ENCODE measurements at regions not wholly inside any gene's neighbourhood (a gene's known extent, or its start where the extent isn't known, plus 50 kb on each side); places are given as distances from the start of the nearest gene placed in this dataset.

DNA sequence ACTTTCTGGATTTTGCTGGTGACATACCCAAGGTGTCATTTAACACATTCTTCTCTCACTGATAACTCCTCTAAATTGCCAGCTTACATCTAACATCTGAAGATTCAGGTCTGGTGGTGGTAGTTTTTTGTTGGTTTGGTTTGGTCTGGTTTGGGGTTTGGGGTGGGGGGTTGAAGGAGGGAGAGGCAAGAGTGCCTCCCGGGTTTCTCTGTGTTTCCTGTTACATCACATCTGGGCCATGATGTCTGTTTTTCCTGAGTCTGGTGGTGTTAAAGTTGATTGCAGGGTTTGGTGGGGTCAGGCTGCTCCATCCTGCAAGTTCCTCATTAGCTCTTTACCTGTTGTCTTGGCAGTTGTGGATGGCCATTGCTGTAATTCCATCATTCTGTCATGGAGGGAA is 155.8 kb upstream of the UBL3 start:
- DNase-seq (ENCODE audit: extremely low read depth, low read depth), result no peak

DNA sequence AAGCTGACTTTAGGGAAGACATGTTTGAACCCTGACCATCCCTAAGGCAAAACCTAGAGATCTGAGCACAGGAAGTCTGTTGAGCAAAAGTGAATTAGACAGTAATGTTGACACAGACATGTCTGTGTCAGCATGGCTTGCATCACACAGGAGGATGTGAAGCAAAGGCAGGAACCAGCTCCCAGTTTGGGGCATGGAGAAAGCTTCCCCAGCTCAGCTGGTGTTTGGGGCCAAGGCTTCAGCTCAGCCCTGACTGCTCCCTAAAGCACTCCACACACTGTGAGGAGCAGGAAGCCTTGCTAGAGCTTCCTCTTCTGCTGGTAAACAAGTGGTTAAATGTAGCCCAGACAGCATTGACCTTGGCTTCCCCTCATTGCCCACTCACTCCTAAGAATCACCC is 153.8 kb upstream of the UBL3 start:
- DNase-seq (ENCODE audit: extremely low read depth, low read depth), result no peak

DNA sequence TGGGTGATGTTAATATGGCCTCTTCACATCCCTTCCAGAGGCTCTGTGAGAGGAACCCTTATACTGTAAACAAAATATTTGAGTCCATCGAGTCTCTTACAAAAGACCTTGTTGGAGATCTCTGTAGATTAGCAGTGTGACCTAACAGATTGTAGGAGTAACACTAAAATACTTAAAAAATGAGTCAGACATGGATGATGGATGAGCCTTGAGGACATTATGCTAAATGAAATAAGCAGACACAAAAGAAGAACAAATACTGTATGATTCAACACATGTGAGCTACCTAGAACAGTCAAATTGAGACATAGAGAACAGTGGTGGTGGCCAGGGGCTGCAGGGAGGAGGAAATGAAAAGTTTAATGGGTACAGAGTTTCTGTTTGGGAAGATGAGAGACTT is 152.2 kb upstream of the UBL3 start:
- no peak for DNase-seq (ENCODE audit: extremely low read depth, low read depth)

DNA sequence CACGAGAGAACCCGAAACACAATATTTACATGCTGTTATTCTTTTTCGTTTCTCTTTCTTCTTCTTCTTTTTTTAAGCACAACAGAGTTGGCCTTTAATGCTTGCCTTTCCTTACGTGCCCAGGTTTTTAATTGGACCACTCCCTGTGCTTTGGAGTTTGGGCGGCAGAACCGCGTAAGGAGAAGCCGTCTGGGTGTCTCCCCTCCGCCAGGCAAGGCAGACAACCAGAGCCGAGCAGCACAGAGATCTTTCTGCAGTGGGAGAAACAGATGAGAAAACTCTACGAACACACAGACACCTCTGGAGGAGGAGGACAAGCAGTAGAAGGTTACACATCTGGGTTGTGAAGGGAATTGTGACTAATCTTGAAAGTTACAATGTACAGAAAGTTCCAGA is 150.0 kb upstream of the UBL3 start:
- DNase-seq (ENCODE audit: extremely low read depth, low read depth), result no peak

DNA sequence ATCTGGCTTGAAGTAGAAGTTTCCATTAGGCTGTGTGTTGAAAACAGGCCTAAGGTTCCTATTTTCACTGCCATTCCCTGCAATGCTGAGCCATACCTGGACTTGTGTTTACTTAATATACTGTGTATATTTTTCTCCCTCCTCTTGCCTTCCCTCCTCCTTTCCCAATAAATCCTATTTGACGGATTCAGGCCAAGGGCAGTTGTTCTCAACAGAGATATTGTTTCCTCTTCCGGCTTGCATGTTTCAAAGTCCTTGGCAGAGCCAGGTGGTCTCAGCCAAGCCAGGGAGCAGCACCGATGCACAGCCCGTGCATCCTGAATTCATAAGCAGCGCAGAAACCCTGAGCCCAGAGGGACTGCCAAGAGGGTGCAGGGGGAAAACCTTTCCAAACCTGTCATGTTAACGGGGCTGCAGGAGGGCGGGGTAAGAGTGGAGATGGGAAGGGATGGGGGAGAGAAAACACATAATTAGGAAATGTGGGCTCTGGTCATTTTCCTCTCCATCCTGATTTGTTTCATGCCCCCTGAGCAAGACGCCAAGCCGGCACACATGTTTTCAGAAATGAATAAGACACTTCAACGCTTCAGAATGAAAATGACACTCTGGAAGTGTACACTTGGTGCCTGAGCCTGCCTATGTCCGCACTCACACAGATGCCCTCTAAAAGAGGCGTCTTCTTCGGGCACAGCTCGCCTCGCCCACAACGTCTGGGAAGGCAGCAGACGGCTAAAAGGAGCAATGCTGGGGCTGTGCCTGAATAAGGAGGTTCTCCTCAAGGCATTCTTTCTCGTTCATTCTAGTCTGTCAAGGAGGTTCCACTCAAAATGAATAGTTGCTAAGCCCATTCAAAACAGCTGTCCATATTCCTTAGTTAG is 149.3 kb upstream of the UBL3 start:
- DNase-seq (ENCODE audit: extremely low read depth, low read depth), result no peak

DNA sequence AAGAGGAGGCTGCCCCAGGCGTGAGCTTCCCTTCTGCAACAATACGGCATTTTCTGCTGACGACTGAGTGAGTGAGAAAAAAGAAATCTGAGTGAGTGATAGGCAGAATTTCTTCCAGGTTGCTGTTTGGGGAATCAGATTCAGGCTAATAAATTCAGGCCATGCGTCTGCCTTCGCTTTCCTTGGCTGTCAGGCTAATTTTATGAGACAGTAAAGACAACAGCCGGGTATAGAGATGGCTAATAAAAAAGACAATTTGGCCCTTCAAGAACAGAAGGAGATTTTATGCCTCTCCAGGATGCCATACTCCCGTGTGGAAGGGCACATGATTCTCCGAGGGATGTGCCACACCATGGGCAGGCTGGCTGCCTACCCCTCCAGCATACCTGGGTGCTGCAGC is 145.9 kb upstream of the UBL3 start:
- DNase-seq (ENCODE audit: extremely low read depth, low read depth), result no peak

DNA sequence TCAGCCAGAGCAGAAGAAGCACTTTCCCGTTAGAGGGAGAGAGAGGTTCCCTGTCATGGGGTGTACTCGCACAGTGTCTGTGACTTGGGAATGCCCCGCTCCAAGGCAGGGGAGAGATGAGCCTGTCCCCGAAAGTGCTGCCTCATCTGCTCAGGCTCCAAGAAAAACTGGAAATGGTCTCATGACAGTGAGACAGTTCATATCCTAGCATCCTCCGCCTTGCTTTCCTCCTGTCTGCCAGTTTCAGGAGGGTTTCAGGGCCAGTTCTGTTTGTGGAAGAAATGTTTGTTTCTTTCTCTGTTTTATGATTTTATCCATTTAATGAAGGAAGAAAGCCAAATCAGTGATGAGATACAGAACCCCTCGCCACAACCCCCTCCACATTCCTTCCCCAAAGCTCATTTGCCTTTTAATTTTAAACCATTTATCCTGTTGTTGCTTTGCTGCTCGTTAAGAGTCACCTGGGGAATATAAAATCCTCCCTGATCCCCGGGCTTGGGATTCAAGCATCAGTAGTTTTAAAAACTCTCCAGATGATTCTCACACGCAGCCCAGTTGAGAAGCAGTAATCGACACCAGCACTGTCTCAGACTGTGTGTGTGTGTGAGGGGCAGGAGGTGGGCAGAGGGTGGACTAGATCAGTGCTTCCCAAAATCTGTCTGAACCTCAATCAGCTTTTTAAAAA is 144.6 kb upstream of the UBL3 start:
- no peak for DNase-seq (ENCODE audit: extremely low read depth, low read depth)

DNA sequence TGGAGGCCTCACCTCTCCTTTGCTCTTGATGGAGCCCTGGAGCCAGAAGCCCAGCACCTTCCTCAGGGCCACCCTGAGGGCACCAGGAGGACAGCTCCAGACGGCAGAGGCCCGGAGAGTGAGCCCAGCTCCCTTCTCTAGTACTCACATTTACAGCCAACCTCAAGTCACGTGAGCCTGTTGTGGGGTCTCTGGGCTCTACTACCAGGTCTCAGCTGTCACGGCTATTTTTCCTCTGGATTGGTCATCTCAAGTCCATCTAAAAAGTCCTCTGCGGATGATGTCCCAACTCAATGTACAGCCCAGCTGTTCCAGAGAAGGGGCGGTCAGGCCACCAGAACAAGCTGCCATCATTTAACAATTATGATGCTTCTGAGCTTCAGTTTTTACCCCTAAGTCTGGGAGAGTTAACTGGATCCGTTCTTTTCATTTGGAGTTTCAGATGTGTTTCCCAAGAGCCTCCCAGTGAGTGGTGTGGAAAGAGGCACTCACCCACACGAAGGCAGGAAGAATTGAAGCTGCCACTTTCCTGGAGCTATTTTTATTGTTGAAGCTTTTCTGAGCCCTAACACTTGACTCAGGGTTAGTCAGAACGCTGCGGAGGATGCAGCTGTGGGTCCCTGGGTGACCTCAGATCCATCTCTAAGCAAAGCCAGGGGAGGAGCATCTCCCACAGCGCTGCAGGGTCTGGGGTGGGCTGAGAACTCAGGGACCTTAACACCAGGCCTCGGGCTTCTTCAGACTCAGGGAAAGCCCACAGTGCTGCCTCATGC is 143.5 kb upstream of the UBL3 start:
- no peak for DNase-seq (ENCODE audit: extremely low read depth, low read depth)

DNA sequence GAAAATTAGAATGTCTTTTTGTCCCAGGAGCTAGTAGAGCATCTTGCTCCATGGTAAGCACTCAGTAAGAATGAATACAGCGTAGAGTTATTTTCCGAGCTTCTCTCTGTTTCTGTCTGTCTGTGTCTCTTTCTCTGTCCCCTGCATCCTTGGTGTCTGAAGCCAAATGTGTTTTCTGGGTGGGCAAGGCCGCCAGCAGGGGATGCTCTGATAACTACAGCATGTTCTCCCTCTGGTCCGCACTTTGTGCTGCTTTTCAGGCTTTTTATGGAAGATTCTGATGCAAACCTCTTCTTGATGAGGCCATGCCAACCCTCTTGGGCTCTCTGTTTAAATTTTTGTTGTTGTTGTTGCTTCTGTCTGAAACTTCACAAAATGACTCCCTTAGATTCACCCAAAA is 142.8 kb upstream of the UBL3 start:
- no peak for DNase-seq (ENCODE audit: extremely low read depth, low read depth)

DNA sequence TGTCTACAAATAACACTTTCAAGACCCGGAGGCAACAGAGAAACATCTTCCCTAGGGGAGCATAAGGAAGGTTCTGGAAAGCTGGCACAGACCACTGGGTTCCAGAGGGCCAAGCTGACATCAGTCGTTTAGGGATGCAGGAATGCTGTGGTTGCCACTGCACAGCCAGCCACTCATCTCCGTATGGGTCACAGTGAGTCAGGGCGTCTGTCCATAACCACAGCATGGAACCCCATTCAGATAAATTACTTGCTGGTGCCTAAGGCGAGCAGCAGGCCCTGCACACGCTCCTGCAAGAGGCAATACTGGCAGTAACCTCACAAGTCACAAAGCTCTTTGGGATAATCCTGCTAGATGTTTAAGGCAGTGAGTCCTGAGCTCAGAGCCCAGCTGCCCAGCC is 140.9 kb upstream of the UBL3 start:
- DNase-seq (ENCODE audit: extremely low read depth, low read depth), result no peak

DNA sequence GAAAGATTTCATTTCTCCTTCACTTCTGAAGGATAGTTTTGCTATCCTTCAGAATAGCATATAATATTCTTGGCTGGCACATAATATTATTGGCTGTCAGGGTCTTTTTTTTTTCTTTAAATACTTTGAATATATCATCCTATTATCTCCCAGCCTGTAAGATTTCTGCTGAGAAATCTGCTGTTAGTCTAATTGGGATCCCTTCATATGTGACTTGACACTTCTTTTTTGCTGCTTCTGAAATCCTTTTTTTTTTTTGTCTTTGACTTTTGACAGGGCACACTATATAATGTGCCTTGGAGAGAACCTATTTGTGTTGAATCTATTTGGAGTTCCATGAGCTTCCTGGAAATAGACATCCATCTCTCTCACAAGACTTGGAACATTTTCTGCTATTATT is 136.9 kb upstream of the UBL3 start:
- DNase-seq (ENCODE audit: extremely low read depth, low read depth), result no peak

DNA sequence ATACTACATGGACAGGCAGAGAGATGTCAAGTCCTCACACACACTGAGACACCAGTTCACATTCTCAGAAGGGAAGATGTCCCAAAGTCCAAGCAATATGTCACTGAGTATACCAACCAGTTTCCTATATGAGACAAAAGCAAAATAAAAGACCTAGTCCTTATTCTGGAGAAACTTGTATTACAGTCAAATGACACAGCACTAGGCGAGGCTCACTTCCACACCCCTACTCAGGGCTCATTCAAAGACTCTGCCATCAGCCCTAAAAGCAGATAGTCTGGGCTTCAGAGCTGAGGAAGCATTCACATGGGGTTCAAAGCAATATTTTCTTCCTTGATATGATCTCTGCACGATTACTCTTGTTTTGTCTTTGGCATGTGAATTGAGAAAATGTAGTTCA is 129.9 kb upstream of the UBL3 start:
- DNase-seq (ENCODE audit: extremely low read depth, low read depth), result no peak

DNA sequence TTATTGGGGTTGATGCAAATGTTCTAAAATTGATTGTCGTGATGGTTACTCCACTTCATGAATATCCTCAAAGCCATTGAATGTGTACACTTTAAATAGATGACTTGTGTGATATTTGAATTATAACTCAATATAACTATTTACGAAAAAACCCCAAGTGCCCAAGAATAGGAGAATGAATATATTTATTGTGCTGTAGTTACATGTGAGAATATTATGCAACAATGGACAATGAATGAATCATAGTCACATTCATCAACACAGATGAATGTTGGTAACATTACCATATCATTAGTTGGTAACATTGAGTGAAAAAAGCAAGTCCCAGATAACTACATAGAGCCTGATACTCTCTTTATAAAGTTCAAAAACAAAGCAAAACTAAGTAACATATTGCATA is 127.8 kb upstream of the UBL3 start:
- no peak for DNase-seq (ENCODE audit: extremely low read depth, low read depth)

DNA sequence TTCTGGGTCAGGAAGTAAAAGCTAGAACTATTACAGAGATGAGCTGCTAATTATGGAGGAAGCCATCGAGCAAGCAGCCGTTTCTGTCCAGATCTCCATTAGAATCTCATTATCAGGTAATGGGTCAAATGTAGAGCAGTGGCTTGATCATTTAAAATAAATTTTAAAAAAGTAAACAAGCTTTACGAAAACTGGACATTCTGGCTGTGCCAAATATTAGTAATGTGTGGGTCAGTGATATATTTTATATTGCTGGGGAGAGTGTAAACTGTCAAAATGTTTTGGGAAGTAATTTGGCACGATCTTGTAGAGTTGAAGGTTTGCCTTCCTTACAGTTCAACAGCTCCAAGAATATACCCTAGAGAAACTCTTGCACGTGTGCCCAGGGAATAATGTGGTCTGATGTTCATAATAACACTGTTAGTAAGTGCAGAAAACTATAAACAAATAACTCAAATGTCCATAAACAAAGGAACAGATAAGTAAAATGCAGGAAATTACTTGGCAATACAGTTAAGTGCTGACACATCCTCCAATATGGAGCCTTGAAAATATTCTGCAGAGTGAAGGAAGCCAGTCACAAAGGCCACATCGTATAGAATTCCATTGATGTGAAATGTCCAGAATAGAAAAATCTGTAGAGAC is 127.2 kb upstream of the UBL3 start:
- no peak for DNase-seq (ENCODE audit: extremely low read depth, low read depth)

DNA sequence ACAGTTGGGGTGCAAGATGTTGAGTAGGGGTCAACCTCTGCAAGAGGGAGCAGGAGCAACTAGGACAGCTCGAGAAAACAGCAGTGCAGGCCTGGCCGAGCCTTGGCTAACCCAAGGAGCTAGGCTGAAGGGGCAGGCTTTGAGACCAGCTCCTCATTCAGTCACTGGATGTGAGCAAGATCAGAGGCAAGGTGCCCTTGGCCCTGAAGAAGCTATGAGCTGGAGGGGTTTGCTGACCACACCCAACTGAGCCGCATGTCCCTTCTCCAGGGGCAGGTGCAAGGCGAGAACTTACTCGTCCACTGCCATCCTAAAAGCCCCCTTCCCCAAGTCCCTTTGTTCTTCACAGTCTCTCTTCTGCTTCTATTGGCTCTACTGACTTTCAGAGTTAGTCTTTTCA is 126.1 kb upstream of the UBL3 start:
- no peak for DNase-seq (ENCODE audit: extremely low read depth, low read depth)

DNA sequence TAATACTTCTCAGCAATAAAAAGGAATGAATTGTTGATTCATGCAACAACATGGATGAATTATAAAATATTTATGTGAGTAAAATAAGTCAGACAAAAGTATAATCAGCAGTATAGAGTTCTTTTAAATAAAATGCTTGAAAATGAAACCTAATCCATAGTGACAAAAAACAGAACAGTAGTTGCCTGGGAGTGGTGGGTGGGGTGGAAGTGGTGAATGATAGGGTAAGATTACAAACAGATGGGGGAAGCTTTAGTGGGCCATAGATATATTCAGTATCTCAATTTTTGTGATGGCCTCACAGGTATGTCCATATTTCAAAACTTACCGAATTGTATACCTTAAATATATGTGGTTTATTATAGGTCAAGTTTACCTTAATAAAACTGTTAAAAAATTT is 124.9 kb upstream of the UBL3 start:
- DNase-seq (ENCODE audit: extremely low read depth, low read depth), result no peak

DNA sequence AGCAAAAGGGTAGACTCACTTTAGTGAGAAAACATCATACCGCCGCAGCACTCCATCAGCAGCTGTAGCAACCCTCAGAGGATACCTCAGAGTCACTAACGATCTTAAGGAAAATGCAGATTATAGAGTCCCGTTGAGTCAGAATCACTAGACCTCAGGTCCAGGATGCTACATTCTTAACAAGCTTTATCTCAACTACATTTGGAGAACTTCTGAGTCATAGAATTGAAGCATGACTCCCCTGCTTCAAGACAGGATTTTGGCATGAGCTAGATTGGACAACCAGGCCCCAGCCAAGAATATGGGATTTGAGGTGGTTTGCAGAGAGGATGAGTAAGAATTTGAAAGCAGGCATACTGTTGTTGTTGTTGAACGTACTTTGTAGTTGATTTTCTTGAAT is 118.9 kb upstream of the UBL3 start:
- DNase-seq (ENCODE audit: extremely low read depth, low read depth), result no peak

DNA sequence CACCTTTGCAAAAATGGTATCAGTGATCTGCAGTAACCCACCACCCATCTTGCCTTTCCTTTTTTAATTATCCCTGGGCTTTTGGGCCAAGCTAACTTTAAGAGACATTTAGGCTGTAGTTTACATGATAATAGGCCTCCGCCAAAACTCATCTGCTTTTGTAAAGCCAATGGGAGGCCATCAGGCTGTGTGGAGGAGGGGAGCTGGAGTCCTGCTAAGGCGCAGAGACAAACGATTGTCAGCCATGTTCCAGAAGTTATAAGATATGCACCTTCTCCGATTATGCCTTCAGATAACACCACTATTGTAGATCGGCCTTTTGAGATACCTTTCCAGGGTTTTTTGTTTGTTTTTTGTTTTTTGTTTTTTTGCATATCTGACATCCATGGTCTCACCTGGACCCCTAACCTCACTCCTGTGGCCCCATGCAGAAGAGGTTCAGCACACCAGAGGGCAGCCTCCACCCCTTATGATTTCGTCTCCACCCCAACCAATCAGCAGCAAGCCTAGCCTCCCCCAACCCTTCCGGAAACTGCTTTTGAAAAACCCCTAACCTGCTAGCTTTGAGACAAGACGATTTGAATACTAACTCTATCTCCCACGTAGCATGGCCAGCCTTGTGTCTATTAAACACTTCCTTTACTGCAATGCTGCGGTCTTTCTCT is 113.9 kb upstream of the UBL3 start:
- DNase-seq (ENCODE audit: extremely low read depth, low read depth), result no peak

DNA sequence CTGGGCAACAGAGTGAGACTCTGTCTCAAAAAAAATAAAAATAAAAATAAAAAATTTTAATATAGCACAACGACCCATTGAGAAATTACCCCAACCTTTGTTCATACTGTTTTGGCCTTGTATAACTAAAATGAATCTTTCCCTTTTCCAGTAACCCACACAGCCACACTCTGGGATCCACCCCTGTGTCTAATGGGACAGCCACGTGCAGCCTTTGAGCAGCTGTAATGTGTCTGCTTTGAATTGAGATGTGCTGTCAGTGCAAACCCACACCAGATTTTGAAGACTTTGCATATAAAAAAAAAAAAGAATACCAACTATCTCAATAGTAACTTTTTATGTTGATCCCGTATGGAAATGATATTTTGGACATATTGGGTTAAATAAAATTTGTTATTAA is 112.7 kb upstream of the UBL3 start:
- DNase-seq (ENCODE audit: extremely low read depth, low read depth), result no peak

DNA sequence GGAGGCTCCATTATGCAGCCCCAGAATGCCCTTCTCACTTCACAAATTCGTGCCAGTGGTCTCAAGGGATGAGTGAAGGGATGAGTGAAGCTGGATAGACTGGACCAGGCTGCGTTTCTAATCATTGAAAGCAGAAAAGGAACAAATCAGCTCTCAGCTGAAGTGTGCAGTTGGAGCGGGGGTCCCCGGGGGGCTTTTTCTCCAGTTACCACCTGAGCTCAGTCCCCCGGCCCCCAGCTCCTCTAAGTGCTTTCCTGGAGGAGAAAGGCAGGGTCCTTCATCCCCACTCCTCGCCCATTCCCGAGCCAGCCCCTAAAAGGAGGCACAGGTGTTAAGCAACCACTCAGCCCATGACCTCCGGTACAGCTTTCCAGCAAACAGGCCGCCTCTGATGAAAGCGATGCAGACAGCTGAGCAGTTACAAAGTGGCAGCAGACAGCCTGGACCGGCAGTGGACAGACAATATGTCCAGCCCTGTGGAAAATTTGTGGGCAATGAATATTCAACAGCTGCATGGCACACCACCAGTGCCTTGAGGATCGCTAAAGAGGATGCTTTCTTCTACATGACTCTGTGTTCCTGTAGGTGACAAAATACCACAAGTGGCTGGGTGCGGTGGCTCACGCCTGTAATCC is 110.7 kb upstream of the UBL3 start:
- no peak for DNase-seq (ENCODE audit: extremely low read depth, low read depth)
